Endothelial cell (in vitro differentiated cells): ENCODE measurements at regions not wholly inside any gene's neighbourhood (a gene's known extent, or its start where the extent isn't known, plus 50 kb on each side); places are given as distances from the start of the nearest gene placed in this dataset.

ENCODE experiments used
- DNase-seq: peaks from one replicate; pipeline ENCODE4 v3.0.0; 2021; ENCODE audit warnings: low spot score
- H3K27ac Mint-ChIP-seq: one replicate; pipeline ENCODE4 v1.8.0; 2021; ENCODE audit warnings: mixed read lengths, inconsistent platforms; ENCODE audit not compliant: unreplicated experiment
- H3K27me3 Mint-ChIP-seq: one replicate; pipeline ENCODE4 v1.8.0; 2021; ENCODE audit warnings: mild to moderate bottlenecking, moderate library complexity, mixed read lengths, inconsistent platforms; ENCODE audit not compliant: unreplicated experiment
- H3K36me3 Mint-ChIP-seq: one replicate; pipeline ENCODE4 v1.8.0; 2021; ENCODE audit warnings: mild to moderate bottlenecking, low read depth, mixed read lengths, inconsistent platforms; ENCODE audit not compliant: unreplicated experiment
- H3K4me1 Mint-ChIP-seq: one replicate; pipeline ENCODE4 v1.8.0; 2021; ENCODE audit warnings: mild to moderate bottlenecking, mixed read lengths, inconsistent platforms; ENCODE audit not compliant: unreplicated experiment
- H3K4me3 Mint-ChIP-seq: one replicate; pipeline ENCODE4 v1.8.0; 2021; ENCODE audit warnings: mild to moderate bottlenecking, mixed read lengths, inconsistent platforms; ENCODE audit not compliant: unreplicated experiment
- H3K9me3 Mint-ChIP-seq: one replicate; pipeline ENCODE4 v1.8.0; 2021; ENCODE audit warnings: mixed read lengths, inconsistent platforms; ENCODE audit not compliant: unreplicated experiment
- CTCF ChIP-seq: fragments of 200-600 bp; sonication (generic); IDR thresholded peaks from one replicate; pipeline ENCODE4 v1.5.0; 2021; ENCODE audit warnings: antibody characterized with exemption; ENCODE audit not compliant: unreplicated experiment

- H3K9me3 Mint-ChIP-seq, result no peaks in the 10 kb centered on the region
- no peak overlapping the region for H3K27ac Mint-ChIP-seq
- no peak for TF ChIP-seq CTCF
- H3K4me3 Mint-ChIP-seq, result no peak overlapping the region
- peaks cover 18% of the 10 kb centered on the region for H3K4me1 Mint-ChIP-seq
- H3K36me3 Mint-ChIP-seq, result no peaks in the 10 kb centered on the region
- no peak for DNase-seq
- peaks cover 6% of the 10 kb centered on the region for H3K27me3 Mint-ChIP-seq
These were observed 73.9 kb downstream of the RMI1 start for GRCh38 chr9:84054341-84055010.

- Mint-ChIP-seq H3K27me3 (peaks cover 4% of the 10 kb centered on the region), H3K27ac (no peak overlapping the region), H3K9me3 (no peaks in the 10 kb centered on the region), H3K36me3 (no peaks in the 10 kb centered on the region), H3K4me3 (no peak overlapping the region), H3K4me1 (peaks cover 14% of the 10 kb centered on the region)
- TF ChIP-seq CTCF, result no peak
- no peak for DNase-seq
These were observed 77.1 kb downstream of the RMI1 start for GRCh38 chr9:84057662-84058061.

DNA sequence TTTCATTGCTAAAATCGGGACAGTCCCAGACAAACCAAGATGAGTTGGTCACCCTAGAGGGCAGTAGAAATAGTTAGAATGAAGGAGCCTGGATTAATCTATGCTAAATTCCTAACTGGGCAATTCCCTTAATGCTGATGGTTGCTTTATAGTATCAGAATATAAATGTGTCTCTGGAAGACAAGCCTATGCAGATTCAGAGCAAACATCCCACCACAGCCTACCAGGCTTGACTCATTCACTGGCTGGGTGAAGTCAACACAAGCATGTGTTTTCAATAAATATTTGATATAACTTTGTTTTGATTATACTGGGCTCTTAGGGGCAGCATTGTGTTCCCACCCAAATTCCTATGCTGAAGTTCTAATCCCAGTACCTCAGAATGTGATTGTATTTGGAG is 79.3 kb downstream of the RMI1 start:
- DNase-seq, result no peak
- no peak for TF ChIP-seq CTCF
- Mint-ChIP-seq H3K4me3 (no peak overlapping the region), H3K9me3 (no peaks in the 10 kb centered on the region), H3K36me3 (no peaks in the 10 kb centered on the region), H3K4me1 (no peaks in the 10 kb centered on the region), H3K27me3 (peaks cover 4% of the 10 kb centered on the region), H3K27ac (no peak overlapping the region)

- H3K36me3 Mint-ChIP-seq, result no peaks in the 10 kb centered on the region
These were observed 81.1 kb downstream of the RMI1 start for GRCh38 chr9:84061613-84062193.

More at GRCh38 chr9:84061613-84062193, 81.1 kb downstream of the RMI1 start:
- H3K27ac Mint-ChIP-seq, result no peak overlapping the region
- no peaks in the 10 kb centered on the region for H3K4me1 Mint-ChIP-seq
- H3K9me3 Mint-ChIP-seq, result no peaks in the 10 kb centered on the region
- DNase-seq, result no peak
- H3K4me3 Mint-ChIP-seq, result no peak overlapping the region
- H3K27me3 Mint-ChIP-seq, result peaks cover 3% of the 10 kb centered on the region
- TF ChIP-seq CTCF, result no peak
